ENCODE measurements at regions not wholly inside any gene's neighbourhood (a gene's known extent, or its start where the extent isn't known, plus 50 kb on each side); places are given as distances from the start of the nearest gene placed in this dataset.

DNA sequence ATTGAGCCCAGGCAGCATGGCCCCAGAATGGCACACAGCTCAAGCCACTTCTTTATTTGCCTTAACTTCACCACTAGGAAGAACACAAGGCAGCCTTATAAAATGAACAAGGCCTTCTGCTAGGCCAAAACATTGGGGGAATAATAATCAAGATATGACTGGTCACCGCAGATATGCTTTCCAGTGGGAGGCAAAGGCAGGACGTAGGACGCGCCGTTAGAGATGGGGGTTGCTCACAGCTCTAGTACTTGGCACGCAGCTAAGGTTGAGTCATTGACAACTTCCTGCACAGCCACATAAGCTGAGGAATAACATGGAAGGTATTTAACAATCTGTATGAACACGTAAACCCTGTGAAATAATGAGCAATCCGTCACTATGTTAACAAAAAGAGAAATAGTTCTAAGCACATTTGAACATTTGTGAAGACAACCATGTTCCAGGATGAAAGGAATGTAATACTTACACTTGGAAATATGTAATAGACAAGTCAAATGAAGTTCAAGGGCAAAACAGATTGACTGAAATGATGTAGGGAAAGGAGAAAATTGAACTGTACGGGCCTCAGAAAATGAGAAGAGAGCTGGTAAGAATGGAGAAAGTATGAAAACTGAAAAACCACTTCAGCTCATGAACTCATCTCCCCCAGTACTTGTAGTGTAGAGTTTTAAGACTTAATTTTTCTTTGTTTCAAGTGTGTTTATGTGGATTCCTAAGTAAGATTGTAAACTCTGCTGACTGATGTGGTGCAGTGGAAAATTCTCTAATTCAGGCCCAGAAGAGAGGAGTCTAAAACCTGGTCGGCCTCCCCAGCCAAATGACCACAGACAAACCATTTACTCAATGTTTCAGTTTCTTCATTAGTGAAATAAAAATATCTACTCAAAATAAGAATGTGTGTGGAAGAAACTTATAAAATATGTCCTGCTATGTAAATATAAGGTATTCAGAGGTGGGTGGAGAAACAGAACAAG is 59.3 kb upstream of the CCDC91 start:
- no peaks in the 10 kb centered on the region for H3K36me3 ChIP-seq (ENCODE audit: low read depth, missing control alignments)
- H3K9me3 ChIP-seq: no peaks in the 10 kb centered on the region
- peaks cover 11% of the 10 kb centered on the region for H3K4me1 ChIP-seq
- H3K27ac ChIP-seq: peak overlapping the region; percentile 3 to 29
- no peak overlapping the region for H3K4me3 ChIP-seq
- 41 to 54% methylated on average over 10 of the region's 10 CpGs for WGBS, 2 donors
- peak; percentile 31 for DNase-seq
- H3K27me3 ChIP-seq: no peaks in the 10 kb centered on the region
- intact Hi-C loops (cut with DNase I; ENCODE audit: low total_unique reads): no loop called here
- TF ChIP-seq POLR2A (IDR thresholded peaks at IDR 0.05): no peak
- TF ChIP-seq, protein P1, sequence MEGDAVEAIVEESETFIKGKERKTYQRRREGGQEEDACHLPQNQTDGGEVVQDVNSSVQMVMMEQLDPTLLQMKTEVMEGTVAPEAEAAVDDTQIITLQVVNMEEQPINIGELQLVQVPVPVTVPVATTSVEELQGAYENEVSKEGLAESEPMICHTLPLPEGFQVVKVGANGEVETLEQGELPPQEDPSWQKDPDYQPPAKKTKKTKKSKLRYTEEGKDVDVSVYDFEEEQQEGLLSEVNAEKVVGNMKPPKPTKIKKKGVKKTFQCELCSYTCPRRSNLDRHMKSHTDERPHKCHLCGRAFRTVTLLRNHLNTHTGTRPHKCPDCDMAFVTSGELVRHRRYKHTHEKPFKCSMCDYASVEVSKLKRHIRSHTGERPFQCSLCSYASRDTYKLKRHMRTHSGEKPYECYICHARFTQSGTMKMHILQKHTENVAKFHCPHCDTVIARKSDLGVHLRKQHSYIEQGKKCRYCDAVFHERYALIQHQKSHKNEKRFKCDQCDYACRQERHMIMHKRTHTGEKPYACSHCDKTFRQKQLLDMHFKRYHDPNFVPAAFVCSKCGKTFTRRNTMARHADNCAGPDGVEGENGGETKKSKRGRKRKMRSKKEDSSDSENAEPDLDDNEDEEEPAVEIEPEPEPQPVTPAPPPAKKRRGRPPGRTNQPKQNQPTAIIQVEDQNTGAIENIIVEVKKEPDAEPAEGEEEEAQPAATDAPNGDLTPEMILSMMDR (IDR thresholded peaks at IDR 0.05): no peak

DNA sequence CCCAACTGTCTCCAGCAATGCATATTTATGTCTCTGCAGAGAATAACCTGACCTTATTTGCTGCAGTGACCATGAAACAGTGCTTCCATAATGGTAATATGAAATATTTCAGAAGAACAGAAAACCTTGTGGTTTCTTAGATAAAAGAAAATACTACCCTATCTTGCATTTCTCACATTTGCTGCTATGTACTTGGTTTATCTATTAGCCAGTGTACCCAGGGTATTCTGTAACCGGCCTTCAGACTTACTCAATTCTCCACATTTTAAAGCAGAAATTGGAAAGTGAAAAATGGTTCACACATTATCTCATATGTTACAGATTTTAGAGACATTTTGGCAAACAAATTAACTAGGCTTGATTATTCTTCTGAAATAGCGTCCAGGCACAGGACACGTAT is 57.9 kb upstream of the CCDC91 start:
- no peaks in the 10 kb centered on the region for H3K27me3 ChIP-seq
- 45 to 63% methylated on average over 3 of the region's 3 CpGs for WGBS, 2 donors

DNA sequence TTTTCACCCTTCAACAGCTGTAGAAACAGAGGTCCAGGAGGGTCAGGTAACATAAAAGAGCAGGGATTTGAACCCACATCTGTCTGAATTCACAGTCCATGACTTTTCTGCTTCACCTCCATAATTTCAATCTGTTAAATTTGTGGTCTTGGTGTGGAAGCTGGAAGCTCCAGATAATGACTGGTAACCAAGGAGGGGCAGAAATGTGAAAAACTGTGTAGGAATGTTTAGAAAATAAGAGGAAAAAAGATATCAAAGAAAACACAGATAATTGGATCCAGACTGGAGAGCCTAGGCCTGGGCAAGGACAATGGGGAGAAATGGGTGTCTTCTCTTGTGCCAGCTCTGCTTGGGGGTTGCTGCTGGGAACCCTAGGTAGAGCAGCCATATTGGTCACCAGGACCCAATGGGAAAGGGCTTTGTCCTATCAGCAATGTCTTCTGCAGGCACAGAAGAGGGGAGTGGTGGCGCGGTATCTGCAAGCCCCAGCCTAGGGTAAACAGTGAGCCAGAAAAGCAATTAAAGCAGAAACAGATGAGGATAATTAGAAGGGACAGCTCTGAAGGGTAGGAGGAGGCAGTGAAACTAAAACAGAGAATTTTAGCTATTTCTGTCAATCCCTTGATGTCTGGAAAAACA is 54.3 kb upstream of the CCDC91 start:
- Histone ChIP-seq H3K27ac (no peak overlapping the region), H3K4me1 (peaks cover 11% of the 10 kb centered on the region), H3K4me3 (no peak overlapping the region), H3K27me3 (no peaks in the 10 kb centered on the region), H3K36me3 (ENCODE audit: low read depth, missing control alignments) (no peaks in the 10 kb centered on the region), H3K9me3 (no peaks in the 10 kb centered on the region)
- WGBS, 2 donors: 71 to 90% methylated on average over 2 of the region's 2 CpGs
- intact Hi-C loops (cut with DNase I; ENCODE audit: low total_unique reads): no loop called here
- no peak for TF ChIP-seq POLR2A (IDR thresholded peaks at IDR 0.05)
- TF ChIP-seq, protein P1 (IDR thresholded peaks at IDR 0.05): no peak
- DNase-seq: no peak

More for the DNA sequence above, 57.9 kb upstream of the CCDC91 start:
- Histone ChIP-seq H3K36me3 (ENCODE audit: low read depth, missing control alignments) (no peaks in the 10 kb centered on the region), H3K4me1 (peaks cover 11% of the 10 kb centered on the region), H3K9me3 (no peaks in the 10 kb centered on the region), H3K4me3 (no peak overlapping the region), H3K27ac (no peak overlapping the region)
- intact Hi-C loops (cut with DNase I; ENCODE audit: low total_unique reads): no loop called here
- TF ChIP-seq POLR2A (IDR thresholded peaks at IDR 0.05): no peak
- TF ChIP-seq, protein P1 (IDR thresholded peaks at IDR 0.05): no peak
- no peak for DNase-seq

DNA sequence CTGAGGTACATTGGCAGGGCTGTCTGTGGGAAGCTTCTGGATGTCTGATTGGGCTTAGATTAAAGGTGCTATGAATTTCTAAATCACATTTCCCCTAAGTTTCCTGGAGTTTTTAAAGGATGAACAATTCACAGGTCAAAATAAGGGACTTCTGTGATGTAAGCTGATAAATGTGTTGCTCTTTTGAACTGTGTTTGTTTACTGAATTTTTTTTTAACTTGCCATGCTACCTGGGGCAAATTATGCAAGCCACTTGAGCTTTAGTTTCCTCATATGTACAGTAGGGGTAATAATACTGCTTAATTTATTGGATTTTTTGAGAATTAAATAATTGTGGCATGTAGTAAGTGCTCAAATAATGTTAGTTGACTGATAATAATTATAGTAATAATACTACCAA is 52.8 kb upstream of the CCDC91 start:
- H3K27ac ChIP-seq: no peak overlapping the region
- DNase-seq: no peak
- no peaks in the 10 kb centered on the region for H3K27me3 ChIP-seq
- H3K9me3 ChIP-seq: no peaks in the 10 kb centered on the region
- intact Hi-C loops (cut with DNase I; ENCODE audit: low total_unique reads): no loop called here
- H3K4me3 ChIP-seq: no peak overlapping the region
- H3K36me3 ChIP-seq (ENCODE audit: low read depth, missing control alignments): no peaks in the 10 kb centered on the region
- peaks cover 11% of the 10 kb centered on the region for H3K4me1 ChIP-seq
- TF ChIP-seq POLR2A (IDR thresholded peaks at IDR 0.05): no peak
- TF ChIP-seq, protein P1 (IDR thresholded peaks at IDR 0.05): no peak

Measured in testis (tissue), 2 donors.